Tibial nerve (tissue), 4 donors: ENCODE measurements at regions not wholly inside any gene's neighbourhood (a gene's known extent, or its start where the extent isn't known, plus 50 kb on each side); places are given as distances from the start of the nearest gene placed in this dataset.

ENCODE experiments used
- DNase-seq, 2 donors: peaks; one replicate each; pipeline ENCODE4 v3.0.0-alpha.2; 2019; ENCODE audit warnings: low spot score in 2 of 2
- H3K27ac ChIP-seq, 4 donors: fragments of 200-600 bp; sonication (generic) in 3 of 4; one replicate each; pipeline ENCODE4 v1.5.1; 2017 to 2019; ENCODE audit warnings: mild to moderate bottlenecking in 1 of 4
- H3K27me3 ChIP-seq, 2 donors: fragments of 200-600 bp; sonication (generic) in 1 of 2; one replicate each; pipeline versions ENCODE4 v1.5.1 to v1.6.0; 2017 to 2019
- H3K36me3 ChIP-seq, 3 donors: fragments of 200-600 bp; sonication (generic); one replicate each; pipeline ENCODE4 v1.5.1; 2018 to 2019
- H3K4me1 ChIP-seq, 4 donors: fragments of 200-600 bp; sonication (generic) in 3 of 4; one replicate each; pipeline ENCODE4 v1.5.1; 2017 to 2019
- H3K4me3 ChIP-seq, 4 donors: fragments of 200-600 bp; sonication (generic) in 3 of 4; one replicate each; pipeline ENCODE4 v1.5.1; 2017 to 2019; ENCODE audit warnings: mild to moderate bottlenecking in 1 of 4, moderate library complexity in 1 of 4
- H3K9me3 ChIP-seq, 4 donors: fragments of 200-600 bp; sonication (generic) in 3 of 4; one replicate each; pipeline ENCODE4 v1.5.1; 2017 to 2019
- CTCF ChIP-seq, 5 experiments: fragments of 200-600 bp in 3 of 5; fragments of 450-650 bp in 2 of 5; sonication (generic) in 3 of 5; IDR thresholded peaks; one replicate each; pipeline ENCODE4 v1.5.1; 2016 to 2019; ENCODE audit warnings: antibody characterized with exemption in 5 of 5, mild to moderate bottlenecking in 3 of 5, moderate library complexity in 2 of 5
- EP300 ChIP-seq, 2 donors: sonication (generic); formaldehyde crosslinking; IDR thresholded peaks; one replicate each; pipeline ENCODE4 v1.6.1; 2017; ENCODE audit warnings: antibody characterized with exemption in 2 of 2, mild to moderate bottlenecking in 1 of 2
- POLR2A ChIP-seq, 2 donors: fragments of 450-650 bp; IDR thresholded peaks; one replicate each; pipeline ENCODE4 v1.6.1; 2017; ENCODE audit warnings: antibody characterized with exemption in 2 of 2, mild to moderate bottlenecking in 2 of 2, moderate library complexity in 2 of 2
- WGBS, 2 donors: methylation state at CpG; one replicate each; pipeline ENCODE4 v1.1.5; 2018; 5-methylcytosine and 5-hydroxymethylcytosine counted together

GRCh38 chr5:74504463-74504862 is 136.1 kb downstream of the ENC1 start:
- no peak for DNase-seq
- Histone ChIP-seq H3K9me3 (no peaks in the 10 kb centered on the region), H3K36me3 (no peaks in the 10 kb centered on the region), H3K4me3 (no peak overlapping the region), H3K27me3 (no peaks in the 10 kb centered on the region), H3K27ac (no peak overlapping the region), H3K4me1 (no peaks in the 10 kb centered on the region)
- 93 to 95% methylated on average over 3 of the region's 3 CpGs for WGBS, 2 donors
- TF ChIP-seq POLR2A (IDR thresholded peaks at IDR 0.05) (no peak), EP300 (IDR thresholded peaks at IDR 0.05) (no peak), CTCF (IDR thresholded peaks at IDR 0.05) (no peak)

GRCh38 chr5:74502479-74502950 is 138.0 kb downstream of the ENC1 start:
- DNase-seq = no peak
- TF ChIP-seq CTCF (IDR thresholded peaks at IDR 0.05) (no peak), EP300 (IDR thresholded peaks at IDR 0.05) (no peak), POLR2A (IDR thresholded peaks at IDR 0.05) (no peak)
- H3K4me3 ChIP-seq = no peak overlapping the region
- no peaks in the 10 kb centered on the region for H3K4me1 ChIP-seq
- H3K9me3 ChIP-seq = no peaks in the 10 kb centered on the region
- H3K27me3 ChIP-seq = no peaks in the 10 kb centered on the region
- WGBS, 2 donors = 64 to 72% methylated on average over 3 of the region's 3 CpGs
- H3K27ac ChIP-seq = no peak overlapping the region
- no peaks in the 10 kb centered on the region for H3K36me3 ChIP-seq

- no peak overlapping the region for H3K27ac ChIP-seq
- no peak overlapping the region for H3K4me3 ChIP-seq
- DNase-seq = no peak
- TF ChIP-seq POLR2A (IDR thresholded peaks at IDR 0.05) (no peak), EP300 (IDR thresholded peaks at IDR 0.05) (no peak), CTCF (IDR thresholded peaks at IDR 0.05) (no peak)
- no peaks in the 10 kb centered on the region for H3K27me3 ChIP-seq
- no peaks in the 10 kb centered on the region for H3K4me1 ChIP-seq
- H3K9me3 ChIP-seq = no peaks in the 10 kb centered on the region
- no peaks in the 10 kb centered on the region for H3K36me3 ChIP-seq
- WGBS, 2 donors = 80 to 90% methylated on average over 5 of the region's 5 CpGs
Measured at GRCh38 chr5:74501674-74502478, 138.7 kb downstream of the ENC1 start.

- no peaks in the 10 kb centered on the region for H3K4me1 ChIP-seq
- no peaks in the 10 kb centered on the region for H3K27me3 ChIP-seq
- TF ChIP-seq CTCF (IDR thresholded peaks at IDR 0.05) (no peak), POLR2A (IDR thresholded peaks at IDR 0.05) (no peak), EP300 (IDR thresholded peaks at IDR 0.05) (no peak)
- H3K9me3 ChIP-seq = no peaks in the 10 kb centered on the region
- H3K4me3 ChIP-seq = no peak overlapping the region
- H3K27ac ChIP-seq = no peak overlapping the region
- WGBS, 2 donors = 54 to 58% methylated on average over 9 of the region's 9 CpGs
- no peaks in the 10 kb centered on the region for H3K36me3 ChIP-seq
- no peak for DNase-seq
Measured at GRCh38 chr5:74500110-74500917, 140.2 kb downstream of the ENC1 start.
